GM19328 (cell line): ENCODE measurements at regions not wholly inside any gene's neighbourhood (a gene's known extent, or its start where the extent isn't known, plus 50 kb on each side); places are given as distances from the start of the nearest gene placed in this dataset.
"Not testable (repeated sequence)": the region's sequence is repeated elsewhere in the genome, so short reads cannot be mapped to it uniquely, and the experiment has no call there.

ENCODE experiments used
- ATAC-seq: cut with Tn5 transposase; IDR thresholded peaks from one replicate; pipeline ENCODE4 v1.9.1; 2021; ENCODE audit warnings: mild to moderate bottlenecking, moderate library complexity; ENCODE audit not compliant: unreplicated experiment

DNA sequence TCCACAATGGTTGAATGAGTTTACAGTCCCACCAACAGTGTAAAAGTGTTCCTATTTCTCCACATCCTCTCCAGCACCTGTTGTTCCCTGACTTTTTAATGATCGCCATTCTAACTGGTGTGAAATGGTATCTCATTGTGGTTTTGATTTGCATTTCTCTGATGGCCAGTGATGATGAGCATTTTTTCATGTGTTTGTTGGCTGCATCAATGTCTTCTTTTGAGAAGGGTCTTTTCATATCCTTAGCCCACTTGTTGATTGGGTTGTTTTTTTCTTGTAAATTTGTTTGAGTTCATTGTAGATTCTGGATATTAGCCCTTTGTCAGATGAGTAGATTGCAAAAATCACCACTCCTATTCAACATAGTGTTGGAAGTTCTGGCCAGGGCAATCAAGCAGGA lies 287.6 kb upstream of the RASGRP1 start:
- not testable (repeated sequence) for ATAC-seq

DNA sequence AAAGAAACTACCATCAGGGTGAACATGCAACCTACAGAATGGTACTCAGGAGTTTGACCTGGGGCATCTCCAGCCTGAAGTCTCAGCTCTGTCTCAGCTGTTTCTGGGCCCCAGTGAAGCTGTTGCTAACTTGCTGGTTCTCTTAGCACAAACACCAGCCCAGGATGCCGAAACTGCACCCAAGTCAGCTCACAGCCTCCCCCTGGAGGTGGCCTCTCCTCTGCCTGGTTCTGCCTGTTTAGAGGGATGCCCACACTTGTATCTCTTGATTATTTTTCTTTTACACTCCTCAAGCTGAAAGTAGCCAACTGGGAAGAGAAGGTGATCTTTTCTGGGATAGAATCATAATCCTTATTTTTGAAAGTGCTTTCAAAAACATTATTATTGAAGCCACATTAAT lies 289.0 kb upstream of the RASGRP1 start:
- no peak for ATAC-seq

DNA sequence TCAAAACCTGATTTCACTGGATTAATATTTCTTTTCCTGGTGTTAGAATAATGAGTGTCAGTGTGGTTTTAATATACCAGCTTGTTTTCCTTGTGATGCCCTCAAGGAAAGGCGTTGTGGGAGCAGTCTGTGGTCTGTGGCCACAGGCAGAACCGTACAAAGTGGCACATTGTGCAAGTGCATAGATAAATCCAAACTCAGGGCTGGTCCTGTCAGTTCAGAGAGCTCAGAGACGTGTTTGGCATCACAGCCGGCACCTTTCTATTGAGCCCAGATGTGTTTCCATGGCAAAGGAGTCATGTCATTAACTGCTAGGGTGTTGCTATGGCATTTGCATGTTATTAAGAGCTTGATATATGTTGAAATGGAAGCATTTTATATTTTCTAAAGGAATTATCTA lies 289.9 kb upstream of the RASGRP1 start:
- no peak for ATAC-seq

DNA sequence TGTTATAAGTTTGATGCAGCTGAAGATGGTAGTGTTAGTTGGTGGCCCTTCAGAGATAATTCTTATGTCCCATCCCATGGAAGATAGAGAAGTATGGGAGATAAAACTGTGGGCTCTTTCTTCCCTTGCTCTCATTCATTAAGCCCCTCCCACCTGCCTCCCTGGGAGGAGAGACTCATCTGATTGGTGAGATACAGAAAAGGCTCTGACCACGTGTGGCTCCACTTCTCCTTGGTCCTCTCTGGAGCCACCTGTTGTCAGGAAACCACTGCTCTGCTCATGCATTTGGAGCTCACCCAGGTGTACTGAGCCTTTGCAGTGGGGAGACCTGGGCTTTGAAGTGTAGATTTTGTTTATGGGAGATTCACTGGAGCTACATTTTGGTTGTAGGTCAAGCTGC lies 293.2 kb upstream of the RASGRP1 start:
- ATAC-seq: no peak

DNA sequence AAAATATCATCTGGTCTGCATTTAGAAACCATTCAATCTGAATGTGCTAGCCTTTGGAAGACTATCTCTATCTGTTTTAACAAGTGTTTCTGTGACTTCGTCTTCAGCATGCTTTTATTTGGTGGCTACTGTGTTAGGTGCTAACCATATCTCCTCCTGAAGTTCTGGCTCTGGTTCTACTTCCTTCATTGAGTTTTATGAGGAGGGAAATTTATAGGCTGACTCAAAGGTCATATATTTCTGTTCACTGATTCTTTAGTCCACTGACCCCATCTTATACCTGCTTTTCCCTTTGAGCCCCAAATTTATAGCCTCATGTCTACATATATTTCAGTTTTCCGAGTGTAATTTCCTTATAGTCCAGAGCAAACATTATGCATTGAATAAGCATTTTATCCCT lies 295.0 kb upstream of the RASGRP1 start:
- no peak for ATAC-seq

DNA sequence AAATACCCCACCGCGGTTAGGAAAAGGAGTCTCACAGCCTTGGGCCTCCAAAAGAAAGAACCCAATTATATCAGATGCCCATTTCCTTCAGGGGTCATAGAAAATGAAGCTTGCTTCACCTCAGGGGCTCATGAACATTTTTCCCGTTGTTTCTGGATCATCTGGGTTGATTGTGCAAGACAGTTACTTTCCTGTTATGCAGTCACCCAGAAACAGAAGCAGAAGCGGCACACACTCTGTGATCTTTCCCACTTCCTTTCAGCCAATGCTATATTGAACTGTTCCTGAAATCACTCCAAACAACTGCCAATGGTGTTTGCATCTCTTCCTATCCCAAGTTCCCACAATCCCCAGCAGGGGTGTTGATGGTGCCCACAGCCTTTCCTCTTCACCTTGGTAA lies 295.6 kb upstream of the RASGRP1 start:
- ATAC-seq: no peak

DNA sequence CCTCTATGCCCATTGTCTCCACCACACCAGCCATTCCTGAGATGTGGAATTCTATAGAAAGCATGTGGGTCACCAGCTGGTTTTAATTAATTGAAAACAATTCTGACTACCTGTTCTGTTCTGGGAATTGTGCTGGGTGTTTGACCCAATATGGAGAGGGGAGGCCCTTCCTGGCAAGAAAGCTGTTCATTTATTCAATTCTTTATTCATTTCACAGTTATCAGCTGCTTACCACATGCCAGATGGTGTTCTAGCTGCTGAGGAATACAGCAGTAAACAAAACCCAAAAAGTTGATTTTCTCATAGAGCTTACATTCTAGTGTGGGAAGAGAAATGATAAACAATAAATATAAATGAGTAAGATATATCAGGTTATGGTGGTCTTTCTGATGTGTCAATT lies 296.1 kb upstream of the RASGRP1 start:
- ATAC-seq: no peak

DNA sequence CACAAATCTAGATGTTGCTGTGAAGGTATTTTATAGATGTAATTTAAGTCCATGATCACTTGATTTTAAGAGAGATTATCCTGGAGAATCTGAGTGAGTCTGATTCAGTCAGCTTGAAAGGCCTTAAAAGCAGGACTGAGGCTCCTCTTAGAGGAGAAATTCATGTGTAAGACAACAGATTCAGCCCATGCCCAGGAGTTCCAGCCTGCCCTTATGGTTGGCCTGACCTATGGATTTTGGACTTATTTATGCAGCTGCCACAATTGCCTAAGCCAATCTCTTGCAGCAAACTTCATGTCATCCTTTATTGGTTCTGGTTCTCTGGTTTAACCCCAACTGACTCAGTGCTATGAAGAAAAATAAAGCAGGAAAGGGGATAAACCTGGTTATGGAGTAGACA lies 296.5 kb upstream of the RASGRP1 start:
- no peak for ATAC-seq

DNA sequence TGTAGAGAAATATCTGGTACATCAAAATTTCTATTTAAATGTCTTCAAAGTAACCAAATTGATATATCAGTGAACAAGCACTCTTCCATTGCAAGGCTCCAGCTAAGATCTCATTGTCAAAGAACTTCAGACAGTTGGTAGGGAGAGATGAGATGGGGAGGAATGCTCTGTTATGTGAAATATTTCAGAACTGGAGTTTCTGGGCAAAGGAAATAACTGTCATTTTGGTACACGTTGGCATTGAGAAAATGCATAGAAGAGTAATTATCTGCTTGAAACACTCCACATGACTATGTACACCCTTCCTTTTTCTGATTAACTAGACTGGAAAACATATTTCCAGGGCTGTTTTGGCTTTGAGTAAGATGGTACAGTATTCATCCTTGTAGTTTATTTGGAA lies 297.5 kb upstream of the RASGRP1 start:
- no peak for ATAC-seq

DNA sequence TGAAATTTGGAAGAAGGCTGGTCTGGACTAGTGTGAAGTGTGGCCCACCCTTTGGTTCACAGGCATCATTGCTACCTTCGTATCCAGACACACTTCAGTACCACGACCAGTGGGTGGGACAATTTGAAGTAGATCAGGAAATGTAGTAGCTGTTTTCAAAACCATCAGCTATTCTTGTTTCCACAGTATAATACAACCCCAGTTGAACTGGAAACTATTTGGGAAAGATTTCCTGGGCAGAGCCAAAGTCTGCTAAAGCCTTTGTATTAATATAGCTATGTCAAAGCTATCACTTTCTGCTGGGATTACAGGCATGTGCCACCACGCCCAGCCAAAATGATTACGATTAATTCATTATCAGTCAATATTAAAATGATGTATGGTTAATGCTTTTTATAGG lies 298.8 kb upstream of the RASGRP1 start:
- ATAC-seq: no peak

DNA sequence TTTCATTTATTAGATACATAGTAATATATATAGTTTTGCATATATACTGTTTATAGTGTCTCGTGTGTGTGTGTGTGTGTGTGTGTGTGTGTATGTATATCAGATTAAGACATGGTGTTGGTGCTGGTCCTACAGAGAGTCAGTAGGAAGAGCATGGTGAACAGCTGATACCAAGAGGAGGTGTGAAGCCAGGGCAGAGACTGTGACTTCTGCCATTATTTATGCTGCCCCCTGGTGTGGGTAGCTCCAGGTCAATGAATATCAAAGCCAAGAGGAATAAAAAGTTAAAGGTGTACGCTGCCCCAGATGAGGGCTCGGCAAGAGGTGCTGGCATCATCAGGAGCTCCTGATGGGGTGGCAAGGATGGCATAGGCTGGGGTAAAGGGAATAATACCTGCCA lies 299.5 kb upstream of the RASGRP1 start:
- no peak for ATAC-seq

DNA sequence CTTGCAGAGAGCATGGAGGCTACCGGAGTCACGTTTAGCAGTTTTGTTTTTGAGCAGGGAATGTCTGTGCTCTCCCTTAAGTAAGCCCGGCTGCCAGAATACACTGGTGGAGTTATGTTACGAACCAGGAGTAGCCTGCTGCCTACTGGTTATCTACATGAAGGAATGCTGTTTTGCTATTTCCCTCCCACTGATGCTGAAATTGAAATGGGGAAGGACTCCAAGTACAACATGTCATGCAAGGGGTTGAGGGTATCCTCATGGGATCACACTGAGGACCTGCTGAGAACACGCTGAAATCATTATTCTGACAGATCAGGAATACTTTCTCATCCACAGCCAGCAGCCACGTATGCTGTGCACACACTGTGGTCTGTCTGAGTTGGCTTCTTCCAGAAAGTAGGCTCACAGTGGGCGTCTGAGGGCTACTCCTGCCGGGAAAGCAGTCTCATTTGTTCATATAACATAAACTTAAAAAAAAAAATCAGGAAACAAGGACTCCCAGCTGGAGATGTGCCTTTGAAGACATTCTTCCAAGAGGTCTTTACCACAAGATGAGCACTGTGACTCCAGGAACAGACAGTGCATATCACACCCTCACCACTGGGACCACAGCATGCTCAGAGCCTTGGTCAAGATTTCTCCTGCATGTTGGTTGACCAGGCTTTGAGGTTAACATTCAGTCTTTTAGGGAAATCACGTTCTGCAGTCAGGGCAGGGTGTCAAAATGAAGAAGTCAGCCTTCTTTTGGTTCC lies 300.4 kb upstream of the RASGRP1 start:
- ATAC-seq: no peak

DNA sequence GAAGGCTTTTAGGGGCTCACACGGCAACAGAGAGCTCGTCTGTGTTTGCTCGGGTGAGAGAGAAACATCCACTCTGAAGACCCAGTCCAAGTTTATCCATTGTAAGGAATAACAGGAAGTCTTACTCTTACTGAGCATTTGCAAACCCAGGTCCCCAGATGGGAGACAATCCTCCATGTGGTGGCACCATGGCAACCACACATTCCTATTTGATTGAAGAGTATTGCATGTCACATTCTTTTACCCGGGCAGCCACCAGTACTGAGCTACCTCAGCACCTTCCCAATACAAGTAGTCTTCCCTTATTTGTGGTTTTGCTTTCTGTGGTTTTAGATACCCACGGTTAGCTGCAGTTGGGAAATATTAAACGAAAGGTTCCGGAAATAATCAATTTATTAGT lies 302.9 kb upstream of the RASGRP1 start:
- no peak for ATAC-seq

DNA sequence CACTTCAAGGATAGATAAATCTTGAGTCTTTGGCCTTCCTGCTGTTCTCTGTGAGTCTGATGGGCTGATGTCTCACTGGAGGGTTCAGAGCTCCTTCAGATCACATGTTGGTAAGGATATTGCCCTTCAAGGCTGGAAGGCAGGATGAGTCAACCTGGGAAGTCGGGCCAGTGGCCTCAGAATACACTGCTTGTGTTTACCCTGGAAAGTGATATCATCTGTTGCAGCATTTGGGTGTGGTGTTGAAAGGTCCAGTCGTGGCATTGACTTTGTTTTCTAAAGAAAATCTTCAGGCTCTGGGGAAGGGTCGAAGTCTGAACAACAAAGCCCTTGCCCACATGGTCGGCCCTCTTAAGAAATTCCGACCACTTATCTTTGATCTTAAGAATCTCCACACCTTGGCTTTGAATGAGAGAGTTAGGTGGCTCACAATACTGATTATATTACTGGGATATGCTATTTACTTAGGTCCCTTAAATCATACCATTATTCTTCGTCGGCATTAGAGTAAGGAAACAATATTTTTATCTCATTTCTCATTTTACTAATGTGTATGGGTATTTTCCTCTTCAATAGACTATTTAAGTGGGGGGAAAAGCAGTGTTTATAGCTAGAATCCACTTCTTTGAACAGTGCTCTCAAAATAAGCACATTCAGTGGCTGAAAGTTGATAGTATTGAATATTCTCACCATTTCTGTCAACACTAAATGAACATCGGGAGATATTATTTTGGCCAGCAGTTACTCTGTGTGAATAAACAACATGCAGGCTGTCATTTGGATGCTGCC lies 303.9 kb upstream of the RASGRP1 start:
- ATAC-seq: no peak

DNA sequence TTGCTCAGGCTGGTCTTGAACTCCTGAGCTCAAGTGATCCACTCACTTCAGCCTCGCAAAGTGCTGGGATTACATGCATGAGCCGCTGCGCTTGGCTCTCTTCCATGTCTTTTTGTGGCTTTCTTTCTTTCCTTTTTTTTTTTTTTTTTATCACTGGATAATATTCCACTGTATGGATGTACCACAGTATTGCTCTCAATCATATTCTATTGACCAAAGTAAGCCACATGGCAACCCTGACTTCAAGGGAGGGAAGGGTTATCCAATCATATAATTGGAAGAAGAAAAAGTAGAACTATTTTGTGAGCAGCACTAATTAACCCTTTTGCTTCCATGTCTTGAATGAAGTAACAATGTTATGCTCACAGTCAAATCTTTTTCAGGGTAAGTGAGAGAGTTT lies 307.0 kb upstream of the RASGRP1 start:
- no peak for ATAC-seq

DNA sequence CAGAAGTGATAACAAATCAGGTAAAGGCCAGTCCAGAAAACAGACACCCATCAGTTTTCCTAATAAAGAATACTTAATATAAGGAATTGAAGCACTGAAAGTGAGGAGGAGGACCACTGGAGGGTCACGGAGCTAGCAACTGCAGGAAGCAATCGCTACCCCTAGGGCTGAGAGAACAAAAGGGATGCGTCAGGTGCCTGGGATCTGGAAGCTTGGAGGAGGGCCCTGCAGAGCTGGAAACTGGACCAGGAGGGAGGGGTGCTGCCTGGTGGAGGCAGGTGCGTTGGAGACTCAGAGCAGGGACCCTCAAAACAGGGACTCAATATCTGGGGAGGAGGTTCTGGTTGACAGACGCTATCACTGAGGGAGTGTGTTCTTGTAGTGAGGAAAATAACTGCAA lies 308.1 kb upstream of the RASGRP1 start:
- no peak for ATAC-seq

DNA sequence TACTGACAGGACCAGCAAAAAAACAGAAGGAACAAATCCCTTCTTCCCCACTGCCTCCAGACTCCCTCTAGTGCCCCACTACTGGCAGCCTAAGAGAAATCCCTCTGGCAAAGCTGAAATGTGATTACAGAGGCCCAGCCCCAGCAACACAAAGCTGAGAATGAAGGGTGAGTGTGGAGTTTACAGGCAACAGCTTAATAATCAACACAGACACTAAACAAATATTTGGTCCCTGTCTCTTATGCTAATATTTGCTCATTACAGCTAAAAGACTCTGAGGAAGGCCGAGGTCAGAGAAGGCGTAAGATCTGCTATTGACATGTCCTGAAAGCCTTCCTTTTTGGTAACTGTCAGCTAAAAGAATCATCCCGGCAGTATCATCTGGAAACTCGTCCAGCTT lies 308.5 kb upstream of the RASGRP1 start:
- no peak for ATAC-seq

DNA sequence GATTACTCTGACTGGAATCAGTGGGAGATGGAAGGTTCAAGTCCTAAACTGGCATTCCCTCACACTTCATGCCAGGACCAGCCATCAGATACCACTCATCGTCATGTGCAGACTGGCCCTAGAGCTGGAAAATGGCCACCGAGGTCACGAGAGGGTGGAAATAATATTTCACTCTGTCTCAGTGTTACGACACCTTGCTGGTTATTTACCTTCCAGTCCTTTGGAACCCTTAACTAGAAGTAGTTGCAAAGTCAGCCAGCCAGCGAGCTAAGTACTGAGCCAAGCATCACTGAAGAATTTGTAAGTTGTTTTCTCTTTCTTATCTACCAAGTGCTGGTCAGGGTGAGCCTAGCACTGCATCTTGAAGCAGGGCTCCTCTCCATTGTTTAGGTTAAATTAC lies 309.9 kb upstream of the RASGRP1 start:
- no peak for ATAC-seq

DNA sequence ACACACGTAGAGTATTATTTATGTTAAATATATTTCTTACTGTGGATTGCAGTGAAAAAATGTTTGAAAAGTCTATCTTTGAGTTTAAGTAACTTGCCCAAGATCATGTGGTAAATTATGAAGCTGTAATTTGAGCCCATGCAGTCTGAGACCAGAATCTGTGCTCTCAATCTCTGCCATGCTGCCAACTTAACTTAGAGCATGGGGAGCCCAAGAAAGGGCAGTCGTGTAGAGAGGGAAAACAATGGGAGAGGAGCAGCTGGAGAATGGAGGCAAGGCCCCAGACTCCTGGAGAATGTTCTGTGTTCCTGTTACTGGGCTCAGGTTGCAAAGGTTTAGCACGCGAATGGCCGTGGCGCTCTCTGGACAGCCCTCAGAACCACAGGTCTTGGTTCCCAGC lies 311.6 kb upstream of the RASGRP1 start:
- ATAC-seq: no peak

DNA sequence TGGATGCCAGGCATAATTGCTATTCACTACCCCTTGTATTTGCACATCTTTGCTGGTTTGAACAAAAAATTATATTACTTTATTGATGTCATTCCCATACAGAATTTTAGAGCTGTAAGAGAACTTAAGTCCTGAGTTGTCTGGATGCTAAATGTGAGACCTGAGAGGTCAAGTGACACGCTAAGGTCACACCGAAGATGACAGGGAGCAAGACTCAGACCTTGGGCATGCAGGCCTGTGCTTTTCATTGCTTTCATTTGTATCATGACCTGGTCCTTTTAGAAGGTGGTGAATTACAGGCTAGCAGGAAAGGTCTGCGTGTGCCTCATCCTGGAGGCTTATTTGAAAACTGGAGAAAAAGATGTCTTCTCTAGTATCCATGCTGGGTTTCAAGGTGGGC lies 312.0 kb upstream of the RASGRP1 start:
- no peak for ATAC-seq

DNA sequence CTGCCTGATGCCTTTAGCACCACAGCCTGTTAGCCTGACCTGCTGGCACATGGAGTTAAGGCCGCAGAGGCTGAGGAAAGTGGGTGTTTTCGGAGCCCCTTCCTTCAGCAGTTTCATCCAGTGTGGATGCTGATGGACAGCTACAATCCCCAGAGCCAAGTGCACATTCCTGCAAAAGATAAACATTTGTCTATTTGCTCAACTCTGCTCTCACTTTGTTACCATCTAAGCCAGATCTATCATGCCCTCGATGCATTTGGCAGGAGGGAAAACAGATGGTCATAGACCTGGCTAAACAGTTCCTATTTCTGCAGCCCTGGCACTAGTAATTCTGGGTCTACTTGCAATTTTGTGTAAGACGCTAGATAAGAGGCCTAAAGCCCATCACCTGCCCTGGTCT lies 312.9 kb upstream of the RASGRP1 start:
- ATAC-seq: no peak

DNA sequence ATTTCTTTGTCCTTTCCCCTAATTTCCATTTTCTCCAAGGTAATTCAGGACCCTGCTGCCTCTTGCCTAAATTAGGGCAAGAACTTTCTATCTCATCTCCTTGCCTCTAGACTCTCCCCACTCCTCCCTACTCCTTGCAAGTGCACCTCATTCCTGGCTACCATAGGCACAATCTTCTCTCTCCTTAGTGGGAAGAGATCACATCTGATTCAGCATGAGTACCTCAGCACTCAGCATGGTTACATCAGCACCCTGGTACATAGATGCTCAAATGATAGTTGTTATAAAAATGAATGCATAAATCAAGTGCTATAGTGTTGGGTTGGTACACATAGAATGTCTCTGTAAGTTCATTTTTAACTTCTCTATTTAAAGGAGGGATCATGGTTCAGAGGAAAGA lies 313.4 kb upstream of the RASGRP1 start:
- no peak for ATAC-seq

DNA sequence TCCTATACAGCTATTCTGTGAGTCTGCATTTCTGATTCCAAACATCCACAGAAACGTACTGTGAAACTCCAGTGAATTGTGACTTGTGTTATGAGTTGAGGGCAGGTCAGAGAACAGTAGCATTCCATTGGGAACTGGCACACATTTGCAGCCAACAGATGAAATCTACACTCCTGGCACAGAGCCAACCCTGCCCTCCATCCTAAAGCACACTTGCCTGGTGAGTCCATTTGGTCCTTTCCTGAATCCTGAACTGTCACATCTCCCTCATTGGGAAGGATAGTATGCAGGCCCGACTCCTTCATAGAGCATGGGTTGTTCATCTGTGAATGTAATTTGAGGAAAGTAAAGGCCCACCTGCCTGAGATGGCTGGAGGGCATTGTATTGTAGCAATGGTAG lies 314.3 kb upstream of the RASGRP1 start:
- ATAC-seq: no peak
